ENCODE measurements at regions not wholly inside any gene's neighbourhood (a gene's known extent, or its start where the extent isn't known, plus 50 kb on each side); places are given as distances from the start of the nearest gene placed in this dataset.

DNA sequence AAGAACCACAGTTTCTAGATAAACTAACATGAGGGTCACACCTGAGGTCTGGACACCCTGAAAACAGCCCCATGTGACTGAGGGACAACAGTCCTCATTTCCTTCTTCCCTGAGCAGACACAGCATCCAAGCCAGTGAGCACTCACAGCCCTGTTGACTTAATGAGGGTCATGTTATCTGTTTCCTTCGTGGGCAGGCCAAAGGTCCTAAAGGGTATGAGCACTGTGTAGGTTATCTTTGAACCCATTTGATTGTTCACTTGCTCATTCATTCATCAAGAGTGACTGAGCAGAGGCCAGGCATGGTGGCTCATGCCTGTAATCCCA is 170.7 kb upstream of the B3GAT1 start:
- no peak for TF ChIP-seq CTCF (IDR thresholded peaks at IDR 0.05 in 4 of 5, conservative IDR thresholded peaks at IDR 0.05 in 1 of 5)
- TF ChIP-seq POLR2A (IDR thresholded peaks at IDR 0.05): no peak
